HepG2 (cell line): ENCODE measurements at regions not wholly inside any gene's neighbourhood (a gene's known extent, or its start where the extent isn't known, plus 50 kb on each side); places are given as distances from the start of the nearest gene placed in this dataset.

ENCODE experiments used
- ATAC-seq: fragments of 200-7000 bp; cut with Tn5 transposase; 3 replicates; pipeline ENCODE4 v1.9.1; 2020; ENCODE audit warnings: mild to moderate bottlenecking, moderate library complexity
- BruUV-seq: library from RNA; stranded (reverse); fragments of 400-500 nt; replicated peaks from 2 replicates; lab custom pipeline; 2021; lab: Mats Ljungman, UMichigan
- CTCF ChIA-PET: fragments of 300-600 bp; formaldehyde crosslinking; extraction: SDS; loops from one replicate; lab custom pipeline; 2021; ENCODE audit warnings: low total read pairs, inconsistent platforms, low intra/inter-chr PET ratio; lab: Yijun Ruan, JAX
- POLR2A ChIA-PET: fragments of 350-600 bp; sonication (Branson Sonifier 250); formaldehyde crosslinking; loops from one replicate; lab custom pipeline; 2020; ENCODE audit warnings: antibody characterized with exemption, inconsistent platforms; lab: Yijun Ruan, JAX
- DNase-seq: peaks from one replicate; pipeline ENCODE4 v3.0.0-alpha.2; 2015; ENCODE audit warnings: low spot score
- FAIRE-seq: peaks from 3 replicates; lab custom pipeline; 2011; peaks lifted over from hg19 to GRCh38; lab: Jason Lieb, UNC
- H2AFZ ChIP-seq: one replicate; pipeline ENCODE4 v1.6.1; 2011; ENCODE audit warnings: low read length, inconsistent platforms
- H3K27ac ChIP-seq: fragments of 300-600 bp; 3 replicates; pipeline ENCODE4 v1.8.0; 2011; ENCODE audit warnings: mixed run types, mild to moderate bottlenecking, mixed read lengths, low read length, inconsistent platforms; ENCODE audit not compliant: insufficient read depth; ENCODE audit errors: extremely low read length
- H3K27me3 ChIP-seq, 2 experiments: fragments of 200-600 bp in 1 of 2; 2 replicates in 1 of 2; 3 replicates in 1 of 2; pipeline versions ENCODE4 v1.6.0 to v1.8.0; 2011; ENCODE audit warnings: low read length in 2 of 2, mild to moderate bottlenecking in 2 of 2, moderate library complexity in 2 of 2, inconsistent platforms in 1 of 2; ENCODE audit not compliant: insufficient read depth in 2 of 2, control insufficient read depth in 1 of 2
- H3K36me3 ChIP-seq, 2 experiments: fragments of 200-600 bp in 1 of 2; replicated peaks in 1 of 2; 2 replicates in 1 of 2; 3 replicates in 1 of 2; pipeline versions ENCODE4 v1.5.1 to v1.8.0; 2011; ENCODE audit warnings: low read length in 2 of 2, inconsistent platforms in 1 of 2; ENCODE audit not compliant: insufficient read depth in 2 of 2, control insufficient read depth in 1 of 2
- H3K4me1 ChIP-seq: 2 replicates; pipeline ENCODE4 v1.5.1; 2012; ENCODE audit warnings: low read length, inconsistent platforms; ENCODE audit not compliant: insufficient read depth
- H3K4me2 ChIP-seq: 2 replicates; pipeline ENCODE4 v1.6.0; 2011; ENCODE audit warnings: low read depth, low read length, inconsistent platforms
- H3K4me3 ChIP-seq, 3 experiments: fragments of 200-600 bp in 1 of 3; sonication (generic), shearing (Covaris generic) in 1 of 3; replicated peaks in 1 of 3; 2 replicates each; pipeline ENCODE4 v1.5.1; 2011 to 2016; ENCODE audit warnings: low read length in 3 of 3, inconsistent platforms in 2 of 3, low read depth in 2 of 3, mild to moderate bottlenecking in 2 of 3, control low read depth in 1 of 3, mixed read lengths in 1 of 3; ENCODE audit not compliant: insufficient read depth in 1 of 3
- H3K79me2 ChIP-seq: one replicate; pipeline ENCODE4 v1.6.1; 2011; ENCODE audit warnings: low read length, inconsistent platforms; ENCODE audit not compliant: insufficient read depth
- H3K9ac ChIP-seq: 2 replicates; pipeline ENCODE4 v1.6.0; 2011; ENCODE audit warnings: mild to moderate bottlenecking, low read depth, low read length, inconsistent platforms; ENCODE audit not compliant: insufficient read depth
- H3K9me3 ChIP-seq: 2 replicates; pipeline ENCODE4 v1.5.1; 2012; ENCODE audit warnings: mild to moderate bottlenecking, low read length
- H4K20me1 ChIP-seq: 2 replicates; pipeline ENCODE4 v1.6.0; 2011; ENCODE audit warnings: inconsistent platforms, mild to moderate bottlenecking, low read length, moderate library complexity; ENCODE audit not compliant: insufficient read depth
- HMGA1 ChIP-seq: sonication (generic); formaldehyde crosslinking; conservative IDR thresholded peaks from 2 replicates; pipeline ENCODE4 v1.4.0; 2020; ENCODE audit warnings: missing genetic modification reagents
- KDM1A ChIP-seq: IDR thresholded peaks from 2 replicates; pipeline ENCODE4 v1.6.1; 2016; ENCODE audit warnings: missing compliant biosample characterization
- MAFG ChIP-seq: sonication (generic); formaldehyde crosslinking; IDR thresholded peaks from 2 replicates; pipeline ENCODE4 v1.5.1; 2020; ENCODE audit warnings: mild to moderate bottlenecking, missing genetic modification reagents
- MTF2 ChIP-seq: sonication (generic); formaldehyde crosslinking; IDR thresholded peaks from 2 replicates; pipeline ENCODE4 v1.5.0; 2020; ENCODE audit warnings: missing genetic modification reagents, borderline replicate concordance
- MXD4 ChIP-seq: IDR thresholded peaks from 2 replicates; pipeline ENCODE4 v1.6.1; 2016; ENCODE audit warnings: mild to moderate bottlenecking, missing biosample characterization, missing genetic modification reagents
- NFKB2 ChIP-seq: sonication (generic); formaldehyde crosslinking; IDR thresholded peaks from 2 replicates; pipeline ENCODE4 v1.4.0; 2020; ENCODE audit warnings: missing genetic modification reagents, borderline replicate concordance
- NR2F6 ChIP-seq, 2 experiments: IDR thresholded peaks; 2 replicates each; pipeline ENCODE4 v1.6.1; 2016; ENCODE audit warnings: antibody characterized with exemption in 1 of 2, mild to moderate bottlenecking in 1 of 2
- PHF8 ChIP-seq: sonication (generic); formaldehyde crosslinking; IDR thresholded peaks from 2 replicates; pipeline ENCODE4 v1.5.0; 2020; ENCODE audit warnings: missing genetic modification reagents
- PLRG1 ChIP-seq: fragments of 450-650 bp; conservative IDR thresholded peaks from 2 replicates; pipeline ENCODE4 v1.6.1; 2016
- SRSF9 ChIP-seq: fragments of 200-400 bp; formaldehyde crosslinking; IDR thresholded peaks from 2 replicates; pipeline ENCODE4 v1.6.1; 2018; ENCODE audit warnings: borderline replicate concordance, mild to moderate bottlenecking, low read depth, low read length; ENCODE audit not compliant: insufficient read depth, poor library complexity, severe bottlenecking
- ZNF274 ChIP-seq: sonication (generic); formaldehyde crosslinking; IDR thresholded peaks from 2 replicates; pipeline ENCODE4 v1.5.1; 2020; ENCODE audit warnings: mild to moderate bottlenecking, missing genetic modification reagents
- ZNF296 ChIP-seq: sonication (generic); formaldehyde crosslinking; conservative IDR thresholded peaks from 2 replicates; pipeline ENCODE4 v1.5.0; 2020; ENCODE audit warnings: mild to moderate bottlenecking, missing genetic modification reagents
- ZNF605 ChIP-seq: sonication (generic); formaldehyde crosslinking; IDR thresholded peaks from 2 replicates; pipeline ENCODE4 v1.8.0; 2022; ENCODE audit warnings: mild to moderate bottlenecking, missing genetic modification reagents
- ZNF772 ChIP-seq: sonication (generic); formaldehyde crosslinking; IDR thresholded peaks from 2 replicates; pipeline ENCODE4 v1.5.0; 2020; ENCODE audit warnings: mild to moderate bottlenecking, missing genetic modification reagents
- WGBS: methylation state at CpG from one replicate; pipeline ENCODE4 v1.1.6; 2017; ENCODE audit warnings: low lambda C conversion rate; 5-methylcytosine and 5-hydroxymethylcytosine counted together
- in situ Hi-C: cut with HindIII; loops from 2 replicates; pipeline ENCODE4 v1.10.0; 2017; ENCODE audit warnings: low pct_unique_long_range_greater_than_20kb; ENCODE audit not compliant: extremely low pct_ligation_motif_present
- intact Hi-C: fragments of 100-400 bp; cut with micrococcal nuclease; formaldehyde crosslinking; loops from one replicate; pipeline ENCODE4 v1.10.0; 2022; ENCODE audit not compliant: unreplicated experiment
- TF ChIP-seq, protein P1 (sequence below): sonication (generic); formaldehyde crosslinking; IDR thresholded peaks from 2 replicates; pipeline ENCODE4 v1.8.1; 2023; ENCODE audit warnings: mild to moderate bottlenecking, moderate library complexity, missing genetic modification reagents
- TF ChIP-seq, protein P2 (sequence below): conservative IDR thresholded peaks from 2 replicates; pipeline ENCODE4 v1.6.1; 2018; ENCODE audit warnings: missing genetic modification reagents

- Histone ChIP-seq H3K4me3 (no peak overlapping the region), H3K79me2 (no peaks in the 10 kb centered on the region), H2AFZ (no peak overlapping the region), H3K27ac (no peak overlapping the region), H3K9ac (no peak overlapping the region), H3K36me3 (no peaks in the 10 kb centered on the region), H3K4me2 (no peak overlapping the region), H4K20me1 (no peaks in the 10 kb centered on the region), H3K9me3 (no peaks in the 10 kb centered on the region), H3K4me1 (peaks cover 9% of the 10 kb centered on the region), H3K27me3 (no peaks in the 10 kb centered on the region; a peak in 1 of 5 replicates)
- CTCF ChIA-PET = no interaction called here
- 49% methylated on average over 7 of the region's 7 CpGs for WGBS
- DNase-seq (no peak), FAIRE-seq (no peak), ATAC-seq (no peak)
- intact Hi-C loops (no loop called here), in situ Hi-C loops (no loop called here)
- no TSS peak for BruUV-seq
- TF ChIP-seq, protein P1, sequence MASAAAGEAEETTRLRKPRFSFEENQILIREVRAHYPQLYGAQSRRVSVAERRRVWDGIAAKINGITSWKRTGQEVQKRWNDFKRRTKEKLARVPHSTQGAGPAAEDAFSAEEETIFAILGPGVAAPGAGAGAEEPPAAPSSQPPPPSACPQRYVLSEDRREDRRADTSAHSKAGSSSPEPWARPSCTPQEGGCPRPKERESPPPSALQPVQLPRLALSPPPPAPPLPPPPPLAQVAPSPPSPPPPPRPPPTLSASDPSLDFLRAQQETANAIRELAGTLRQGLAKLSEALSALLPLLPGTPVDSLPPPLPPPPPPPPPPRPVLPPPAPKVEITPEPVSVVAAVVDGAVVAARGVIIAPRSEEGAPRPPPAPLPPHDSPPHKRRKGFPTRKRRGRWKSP (CRISPR knock-in tag) = no peak
- no peak for TF ChIP-seq ZNF772 (CRISPR knock-in tag)
- TF ChIP-seq MTF2 (CRISPR knock-in tag) = no peak
- no peak for TF ChIP-seq NFKB2 (CRISPR knock-in tag)
- TF ChIP-seq ZNF296 (CRISPR knock-in tag) = no peak
- no peak for TF ChIP-seq KDM1A
- TF ChIP-seq MXD4 (CRISPR knock-in tag) = no peak
- no peak for TF ChIP-seq MAFG
- no peak for TF ChIP-seq HMGA1 (CRISPR knock-in tag)
- TF ChIP-seq NR2F6 (IDR thresholded peaks at IDR 0.05) = no peak
- no peak for TF ChIP-seq NR2F6 (CRISPR knock-in tag; IDR thresholded peaks at IDR 0.05)
- no peak for TF ChIP-seq PLRG1
- no peak for TF ChIP-seq ZNF605
- no peak for TF ChIP-seq ZNF274
- TF ChIP-seq SRSF9 = no peak
- TF ChIP-seq PHF8 (CRISPR knock-in tag) = no peak
- TF ChIP-seq, protein P2, sequence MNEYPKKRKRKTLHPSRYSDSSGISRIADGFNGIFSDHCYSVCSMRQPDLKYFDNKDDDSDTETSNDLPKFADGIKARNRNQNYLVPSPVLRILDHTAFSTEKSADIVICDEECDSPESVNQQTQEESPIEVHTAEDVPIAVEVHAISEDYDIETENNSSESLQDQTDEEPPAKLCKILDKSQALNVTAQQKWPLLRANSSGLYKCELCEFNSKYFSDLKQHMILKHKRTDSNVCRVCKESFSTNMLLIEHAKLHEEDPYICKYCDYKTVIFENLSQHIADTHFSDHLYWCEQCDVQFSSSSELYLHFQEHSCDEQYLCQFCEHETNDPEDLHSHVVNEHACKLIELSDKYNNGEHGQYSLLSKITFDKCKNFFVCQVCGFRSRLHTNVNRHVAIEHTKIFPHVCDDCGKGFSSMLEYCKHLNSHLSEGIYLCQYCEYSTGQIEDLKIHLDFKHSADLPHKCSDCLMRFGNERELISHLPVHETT (CRISPR knock-in tag) = no peak
- POLR2A ChIA-PET = no interaction called here
Measured at GRCh38 chr21:28738882-28739281, 253.8 kb downstream of the LTN1 start.
